Activated T-helper 2 cell treated with anti-CD3 and anti-CD28 coated beads, Interferon-gamma antibody, Interleukin-2, Interleukin-4, amounts not matched to agents 10 μg/mL and 5 μg/mL and 100 μg/mL, durations not matched to agents 14 hours and 24 hours and 36 hours (primary cell): ENCODE measurements at regions not wholly inside any gene's neighbourhood (a gene's known extent, or its start where the extent isn't known, plus 50 kb on each side); places are given as distances from the start of the nearest gene placed in this dataset.

Experiments
- DNase-seq: peaks from one replicate; pipeline ENCODE4 v3.0.0; 2021; ENCODE audit warnings: low spot score
- H3K27ac Mint-ChIP-seq: one replicate; pipeline ENCODE4 v1.8.0; 2021; ENCODE audit warnings: mixed read lengths
- H3K27me3 Mint-ChIP-seq: one replicate; pipeline ENCODE4 v1.8.0; 2021; ENCODE audit warnings: low read depth, mixed read lengths
- H3K36me3 Mint-ChIP-seq: one replicate; pipeline ENCODE4 v1.8.0; 2021; ENCODE audit warnings: low read depth, mixed read lengths
- H3K4me1 Mint-ChIP-seq: one replicate; pipeline ENCODE4 v1.8.0; 2021; ENCODE audit warnings: low read depth, mixed read lengths
- H3K4me3 Mint-ChIP-seq: one replicate; pipeline ENCODE4 v1.8.0; 2021; ENCODE audit warnings: low read depth, mild to moderate bottlenecking, moderate library complexity, mixed read lengths
- H3K9me3 Mint-ChIP-seq: one replicate; pipeline ENCODE4 v1.8.0; 2021; ENCODE audit warnings: mixed read lengths
- intact Hi-C: fragments of 100-400 bp; cut with micrococcal nuclease; formaldehyde crosslinking; loops from one replicate; pipeline ENCODE4 v1.15.1; 2023

GRCh38 chr6:125511809-125512396 lies 210.1 kb upstream of the HDDC2 start:
- H3K4me3 Mint-ChIP-seq, result no peak overlapping the region
- no peak for DNase-seq
- H3K27me3 Mint-ChIP-seq, result no peaks in the 10 kb centered on the region
- no peak overlapping the region for H3K27ac Mint-ChIP-seq
- intact Hi-C loops, result loop anchor here (10.0 kb wide), 1 partner anchor 243 kb away; no protein-coding TSS in a partner anchor
- H3K9me3 Mint-ChIP-seq, result no peaks in the 10 kb centered on the region
- no peaks in the 10 kb centered on the region for H3K36me3 Mint-ChIP-seq
- no peaks in the 10 kb centered on the region for H3K4me1 Mint-ChIP-seq

GRCh38 chr6:125512621-125513020 lies 210.9 kb upstream of the HDDC2 start:
- Mint-ChIP-seq H3K27ac (no peak overlapping the region), H3K4me1 (no peaks in the 10 kb centered on the region), H3K27me3 (no peaks in the 10 kb centered on the region), H3K36me3 (no peaks in the 10 kb centered on the region), H3K9me3 (no peaks in the 10 kb centered on the region), H3K4me3 (no peak overlapping the region)
- intact Hi-C loops, result loop anchor here (10.0 kb wide), 1 partner anchor 242 kb away; no protein-coding TSS in a partner anchor
- no peak for DNase-seq

DNA sequence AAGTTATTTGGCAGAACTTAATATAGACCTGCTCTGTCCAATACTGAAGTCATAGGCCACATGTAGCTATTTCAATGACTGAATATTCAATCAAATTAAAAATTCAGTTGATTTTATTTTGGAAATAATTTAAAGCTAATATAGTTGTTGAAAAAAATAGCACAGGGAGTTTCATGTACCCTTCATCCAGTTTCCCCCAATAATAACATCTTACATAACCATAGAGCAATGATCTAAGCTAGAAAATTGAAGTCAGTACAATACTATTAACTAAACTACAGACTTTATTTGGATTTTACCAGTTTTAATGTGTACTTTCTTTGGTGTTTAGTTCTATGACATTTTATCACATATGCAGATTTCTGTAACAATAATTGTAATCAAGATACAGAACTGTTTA lies 212.2 kb upstream of the HDDC2 start:
- no peak for DNase-seq
- Mint-ChIP-seq H3K9me3 (no peaks in the 10 kb centered on the region), H3K4me3 (no peak overlapping the region), H3K27ac (no peak overlapping the region), H3K36me3 (no peaks in the 10 kb centered on the region), H3K4me1 (no peaks in the 10 kb centered on the region), H3K27me3 (no peaks in the 10 kb centered on the region)
- intact Hi-C loops, result loop anchor here (10.0 kb wide), 1 partner anchor 241 kb away; no protein-coding TSS in a partner anchor

DNA sequence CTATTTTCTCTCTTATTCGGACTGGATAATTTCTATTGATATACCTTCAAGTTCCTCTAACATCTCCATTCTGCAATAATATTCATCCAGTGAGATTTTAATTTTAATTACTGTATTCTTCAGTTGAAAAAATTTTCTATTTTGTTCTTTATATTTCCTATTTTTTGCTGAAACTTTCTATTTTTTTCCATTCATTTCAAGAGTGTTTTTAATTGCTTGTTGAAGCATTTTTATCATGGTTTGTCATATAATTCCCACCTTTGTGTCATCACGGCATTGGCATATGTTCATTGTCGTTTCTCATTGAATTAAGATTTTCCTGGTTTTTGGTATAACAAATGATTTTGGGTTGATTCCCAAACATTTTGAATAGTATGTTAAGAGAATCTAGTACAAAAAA lies 214.9 kb upstream of the HDDC2 start:
- no peak overlapping the region for H3K4me3 Mint-ChIP-seq
- no peak overlapping the region for H3K27ac Mint-ChIP-seq
- intact Hi-C loops, result loop anchor here (10.0 kb wide), 1 partner anchor 238 kb away; no protein-coding TSS in a partner anchor
- no peaks in the 10 kb centered on the region for H3K9me3 Mint-ChIP-seq
- no peak for DNase-seq
- H3K36me3 Mint-ChIP-seq, result no peaks in the 10 kb centered on the region
- H3K4me1 Mint-ChIP-seq, result no peaks in the 10 kb centered on the region
- H3K27me3 Mint-ChIP-seq, result no peaks in the 10 kb centered on the region

DNA sequence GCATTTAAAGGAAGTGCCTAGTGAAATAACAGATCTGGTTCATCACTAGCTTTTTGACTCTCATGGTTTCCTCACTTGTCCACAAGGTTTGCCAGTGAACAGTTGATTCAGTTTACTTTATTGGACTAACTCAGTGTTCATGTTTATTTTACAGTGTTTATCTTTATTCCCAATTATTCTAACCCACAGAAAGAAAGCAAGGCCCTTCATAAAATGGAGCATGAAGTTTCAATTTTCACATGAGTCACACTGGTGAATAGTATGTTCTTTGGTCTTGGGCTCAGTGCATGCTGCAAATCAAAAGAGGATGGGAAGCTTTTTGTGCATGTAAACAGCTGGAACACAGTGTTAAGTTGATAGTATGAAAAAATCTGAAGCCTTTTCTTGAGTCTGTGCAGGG lies 217.6 kb upstream of the HDDC2 start:
- no peak overlapping the region for H3K4me3 Mint-ChIP-seq
- no peaks in the 10 kb centered on the region for H3K27me3 Mint-ChIP-seq
- H3K4me1 Mint-ChIP-seq, result no peaks in the 10 kb centered on the region
- intact Hi-C loops, result loop anchor here (10.0 kb wide), 1 partner anchor 235 kb away; no protein-coding TSS in a partner anchor
- no peaks in the 10 kb centered on the region for H3K36me3 Mint-ChIP-seq
- no peak overlapping the region for H3K27ac Mint-ChIP-seq
- H3K9me3 Mint-ChIP-seq, result no peaks in the 10 kb centered on the region
- DNase-seq, result no peak

DNA sequence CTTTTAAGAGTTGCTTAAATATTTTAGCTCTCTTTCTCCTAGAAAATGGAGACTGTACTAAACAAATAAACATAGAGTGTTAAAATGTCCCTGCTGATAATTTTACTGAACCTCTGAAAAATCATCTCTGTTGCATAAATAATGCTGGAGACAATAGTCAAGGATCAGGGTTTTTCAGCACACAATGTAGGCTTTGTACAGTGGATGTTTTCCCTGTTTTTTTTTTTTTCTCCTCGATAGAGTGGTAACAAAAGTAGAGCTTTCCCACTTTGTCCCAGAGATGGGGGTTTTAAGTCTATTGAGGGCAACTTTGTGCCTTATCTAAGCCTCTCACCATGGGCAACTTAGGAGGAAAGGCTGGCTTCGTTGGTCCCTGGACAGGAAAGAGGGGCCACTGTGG lies 222.6 kb upstream of the HDDC2 start:
- Mint-ChIP-seq H3K9me3 (no peaks in the 10 kb centered on the region), H3K36me3 (no peaks in the 10 kb centered on the region), H3K4me3 (no peak overlapping the region), H3K27ac (no peak overlapping the region), H3K27me3 (peaks cover 9% of the 10 kb centered on the region), H3K4me1 (no peaks in the 10 kb centered on the region)
- intact Hi-C loops, result no loop called here
- no peak for DNase-seq

GRCh38 chr6:125526007-125526720 lies 223.3 kb upstream of the HEY2 start:
- Mint-ChIP-seq H3K27me3 (peaks cover 15% of the 10 kb centered on the region), H3K27ac (no peak overlapping the region), H3K4me1 (no peaks in the 10 kb centered on the region), H3K36me3 (no peaks in the 10 kb centered on the region), H3K4me3 (no peak overlapping the region), H3K9me3 (no peaks in the 10 kb centered on the region)
- DNase-seq, result no peak
- intact Hi-C loops, result no loop called here

- no peak for DNase-seq
- intact Hi-C loops, result no loop called here
- H3K27me3 Mint-ChIP-seq, result peaks cover 24% of the 10 kb centered on the region
- no peak overlapping the region for H3K27ac Mint-ChIP-seq
- H3K36me3 Mint-ChIP-seq, result no peaks in the 10 kb centered on the region
- H3K9me3 Mint-ChIP-seq, result no peaks in the 10 kb centered on the region
- no peaks in the 10 kb centered on the region for H3K4me1 Mint-ChIP-seq
- no peak overlapping the region for H3K4me3 Mint-ChIP-seq
Measured at GRCh38 chr6:125528621-125529041, 220.8 kb upstream of the HEY2 start.

- DNase-seq, result no peak
- intact Hi-C loops, result no loop called here
- Mint-ChIP-seq H3K4me1 (no peaks in the 10 kb centered on the region), H3K27me3 (peaks cover 26% of the 10 kb centered on the region), H3K36me3 (no peaks in the 10 kb centered on the region), H3K9me3 (no peaks in the 10 kb centered on the region), H3K27ac (no peak overlapping the region), H3K4me3 (no peak overlapping the region)
Measured at GRCh38 chr6:125529061-125529460, 220.4 kb upstream of the HEY2 start.

- no peaks in the 10 kb centered on the region for H3K4me1 Mint-ChIP-seq
- H3K27me3 Mint-ChIP-seq, result peaks cover 33% of the 10 kb centered on the region
- no peaks in the 10 kb centered on the region for H3K36me3 Mint-ChIP-seq
- DNase-seq, result no peak
- intact Hi-C loops, result no loop called here
- no peaks in the 10 kb centered on the region for H3K9me3 Mint-ChIP-seq
- no peak overlapping the region for H3K27ac Mint-ChIP-seq
- H3K4me3 Mint-ChIP-seq, result no peak overlapping the region
Measured at GRCh38 chr6:125533710-125534397, 215.6 kb upstream of the HEY2 start.

GRCh38 chr6:125534430-125535263 lies 214.8 kb upstream of the HEY2 start:
- Mint-ChIP-seq H3K4me3 (no peak overlapping the region), H3K9me3 (no peaks in the 10 kb centered on the region), H3K36me3 (no peaks in the 10 kb centered on the region), H3K4me1 (no peaks in the 10 kb centered on the region), H3K27ac (no peak overlapping the region), H3K27me3 (peaks cover 28% of the 10 kb centered on the region)
- intact Hi-C loops, result no loop called here
- no peak for DNase-seq

GRCh38 chr6:125537090-125537489 lies 212.3 kb upstream of the HEY2 start:
- no peaks in the 10 kb centered on the region for H3K4me1 Mint-ChIP-seq
- H3K4me3 Mint-ChIP-seq, result no peak overlapping the region
- no peak for DNase-seq
- H3K27ac Mint-ChIP-seq, result no peak overlapping the region
- H3K36me3 Mint-ChIP-seq, result no peaks in the 10 kb centered on the region
- H3K9me3 Mint-ChIP-seq, result no peaks in the 10 kb centered on the region
- peaks cover 25% of the 10 kb centered on the region for H3K27me3 Mint-ChIP-seq
- intact Hi-C loops, result no loop called here
